Amniotic stem cell (primary cell): ENCODE measurements at regions not wholly inside any gene's neighbourhood (a gene's known extent, or its start where the extent isn't known, plus 50 kb on each side); places are given as distances from the start of the nearest gene placed in this dataset.
"Not testable (repeated sequence)": the region's sequence is repeated elsewhere in the genome, so short reads cannot be mapped to it uniquely, and the experiment has no call there.

Source experiments
- DNase-seq: peaks from one replicate; lab custom pipeline; 2025; lab: John Stamatoyannopoulos, UW

DNA sequence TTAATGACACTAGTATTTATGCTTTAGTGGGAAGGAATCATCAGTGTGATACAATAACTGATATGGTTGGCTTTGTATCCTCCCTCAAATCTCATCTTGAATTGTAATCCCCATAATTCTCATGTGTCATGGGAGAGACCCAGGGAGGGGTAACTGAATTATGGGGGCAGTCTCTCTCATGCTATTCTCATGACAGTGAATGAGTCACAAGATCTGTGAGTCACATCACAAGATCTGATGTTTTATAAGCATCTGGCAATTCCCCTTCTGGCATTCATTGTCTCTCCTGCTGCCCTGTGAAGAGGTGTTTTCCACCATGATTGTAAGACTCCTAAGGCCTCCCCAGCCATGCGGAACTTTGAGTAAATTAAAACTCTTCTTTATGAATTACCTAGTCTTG, 1760.3 kb downstream of the NCAM2 start:
- no peak for DNase-seq

DNA sequence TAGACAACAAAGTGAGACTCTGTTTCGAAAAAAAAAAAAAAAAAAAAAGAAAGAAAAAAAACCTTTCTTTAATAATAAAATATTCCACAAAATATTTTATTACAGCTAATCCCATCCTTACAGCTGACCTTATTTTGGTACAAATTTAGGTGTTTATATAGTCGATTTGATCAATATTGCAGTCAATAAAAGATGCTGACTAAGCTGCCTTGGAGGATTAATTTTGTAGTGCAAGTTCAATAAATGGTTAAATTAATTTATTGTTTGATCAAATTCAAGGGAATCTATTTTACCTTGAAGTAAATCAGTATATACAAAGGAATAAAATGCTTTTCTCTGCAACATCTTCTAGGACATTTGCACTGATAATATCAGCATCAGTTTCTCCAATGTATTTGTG, 1764.3 kb downstream of the NCAM2 start:
- no peak for DNase-seq

DNA sequence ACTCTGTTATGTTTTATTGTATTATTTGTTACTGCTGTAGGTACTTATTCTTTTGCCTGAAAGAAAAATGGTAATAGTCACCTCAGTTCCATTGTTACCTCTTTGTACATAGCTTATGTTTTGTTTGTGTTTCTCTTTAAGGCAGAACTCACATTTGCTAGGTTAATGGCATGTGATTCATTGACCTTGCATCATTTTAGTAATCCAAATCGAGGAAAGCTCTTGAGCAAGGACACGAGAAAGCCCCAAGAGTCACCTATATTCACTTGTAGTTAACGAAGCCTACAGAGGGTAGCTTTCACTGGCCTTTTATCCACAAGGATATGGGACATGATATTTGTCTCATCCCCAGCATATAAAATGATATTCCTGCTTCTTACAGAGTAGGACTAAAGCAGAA, 1765.2 kb downstream of the NCAM2 start:
- DNase-seq: no peak

DNA sequence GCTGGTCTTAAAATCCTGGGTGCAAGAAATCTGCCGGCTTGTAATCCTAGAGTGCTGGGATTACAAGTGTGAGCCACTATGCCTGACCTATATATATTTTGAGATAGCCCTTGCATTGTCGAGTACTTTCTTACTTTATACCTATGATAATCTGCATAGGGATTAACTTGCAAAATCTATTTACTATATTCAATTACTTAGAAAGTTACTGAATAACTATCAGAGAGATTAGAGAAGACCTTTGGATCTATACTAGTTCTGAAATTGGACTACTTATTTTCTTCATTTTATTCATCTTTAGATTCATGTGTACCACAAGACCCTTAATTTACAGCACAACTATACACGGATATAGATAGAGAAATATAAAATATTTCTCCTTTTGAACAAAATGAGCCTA, 1766.0 kb downstream of the NCAM2 start:
- DNase-seq: no peak

DNA sequence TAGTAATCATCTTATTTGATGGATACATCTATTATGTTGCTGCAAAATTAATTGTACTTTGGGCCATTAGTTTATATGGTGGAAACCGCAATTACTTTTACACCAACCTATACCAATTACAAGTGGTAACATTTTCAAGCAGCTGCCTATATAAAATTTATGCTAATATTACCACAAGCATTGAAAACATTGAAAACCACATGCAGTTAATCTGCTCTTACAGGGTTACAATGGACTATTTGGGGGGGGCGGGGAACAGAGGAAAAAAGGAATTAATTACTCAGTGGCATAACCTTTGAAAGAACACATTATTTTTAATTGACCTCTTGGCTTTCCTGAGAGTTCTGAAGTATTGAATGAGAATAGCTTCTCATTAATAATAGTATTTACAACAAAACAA, 1793.2 kb downstream of the NCAM2 start:
- DNase-seq: no peak

DNA sequence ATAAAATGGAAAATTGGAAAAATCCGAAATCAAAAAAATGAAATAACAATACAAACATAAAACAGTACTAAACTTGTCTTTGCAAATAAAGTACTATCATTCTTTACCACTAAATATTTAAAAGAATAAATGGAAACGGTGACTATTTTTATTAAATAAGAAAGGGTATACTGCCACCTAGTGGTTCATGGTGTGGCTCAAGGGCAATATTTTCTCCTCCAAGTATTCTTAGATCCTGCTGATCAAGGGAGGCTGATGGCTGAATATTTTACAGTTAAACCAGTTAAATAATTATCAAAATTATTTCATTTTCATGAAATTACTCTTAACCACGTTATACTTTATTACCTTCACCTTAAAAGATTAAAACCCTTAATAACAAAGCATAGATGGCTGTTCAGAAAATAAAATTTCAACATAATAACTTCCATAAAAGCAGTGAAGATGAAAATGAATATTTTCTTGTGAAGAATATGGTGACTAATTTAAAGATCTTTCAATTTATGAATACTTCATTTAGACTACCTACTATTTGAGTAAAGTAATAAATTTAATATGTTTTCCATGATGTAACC, 1793.9 kb downstream of the NCAM2 start:
- DNase-seq: peak; percentile 65

DNA sequence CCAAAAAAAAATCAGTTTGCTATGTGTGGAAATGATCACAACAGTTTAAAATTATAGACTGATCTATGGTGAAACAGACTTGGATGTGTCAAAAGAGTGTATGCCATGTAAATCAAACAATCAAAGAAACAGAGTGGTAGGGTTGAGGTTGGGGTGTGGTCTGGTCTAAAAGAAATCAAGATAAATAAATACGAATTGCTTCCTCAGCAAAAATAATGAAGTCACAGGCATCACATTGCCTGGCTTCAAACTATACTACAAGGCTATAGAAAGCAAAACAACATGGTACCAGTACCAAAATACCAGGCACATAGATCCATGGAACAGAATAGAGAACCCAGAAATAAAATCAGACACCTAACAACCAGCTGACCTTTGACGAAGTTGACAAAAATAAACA, 1796.9 kb downstream of the NCAM2 start:
- DNase-seq: no peak

DNA sequence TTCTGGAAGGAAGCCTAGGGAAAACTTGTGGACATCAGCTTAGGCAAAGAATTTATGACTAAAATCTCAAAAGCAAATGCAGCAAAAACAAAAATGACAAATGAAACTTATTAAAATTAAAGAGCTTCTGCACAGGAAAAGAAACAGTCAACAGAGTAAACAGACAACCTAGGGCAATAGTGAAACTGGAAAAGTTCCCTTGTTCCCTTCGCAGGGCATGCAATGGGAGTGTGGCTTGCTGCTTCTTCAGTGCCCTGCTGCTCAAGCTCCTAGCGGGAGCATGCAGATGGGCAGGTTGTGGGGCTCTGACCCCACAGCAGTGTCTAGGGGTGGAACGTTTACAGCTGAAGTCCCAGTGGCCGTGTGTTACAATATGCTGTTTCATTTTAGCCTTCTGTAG, 1797.4 kb downstream of the NCAM2 start:
- DNase-seq: no peak

DNA sequence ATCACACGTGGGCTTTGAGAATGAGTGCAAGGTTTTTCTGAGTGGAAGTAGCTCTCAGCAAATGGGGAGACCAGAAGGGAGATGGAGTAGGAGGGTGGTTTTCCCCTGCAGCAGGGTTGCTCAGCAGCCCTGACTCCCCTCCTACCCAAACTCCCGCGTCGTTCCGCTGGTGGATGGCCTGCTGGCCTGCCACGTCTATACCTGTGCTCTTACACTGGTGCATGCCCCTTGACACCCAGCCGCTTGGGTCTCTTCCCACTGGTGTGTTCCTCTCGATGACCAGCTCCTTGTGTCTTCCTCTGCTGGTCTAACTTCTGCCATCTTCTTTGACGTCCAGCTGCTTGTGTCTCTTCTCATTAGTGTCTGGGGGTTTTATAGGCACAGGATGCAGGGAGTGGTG, 1797.9 kb downstream of the NCAM2 start:
- DNase-seq: no peak

DNA sequence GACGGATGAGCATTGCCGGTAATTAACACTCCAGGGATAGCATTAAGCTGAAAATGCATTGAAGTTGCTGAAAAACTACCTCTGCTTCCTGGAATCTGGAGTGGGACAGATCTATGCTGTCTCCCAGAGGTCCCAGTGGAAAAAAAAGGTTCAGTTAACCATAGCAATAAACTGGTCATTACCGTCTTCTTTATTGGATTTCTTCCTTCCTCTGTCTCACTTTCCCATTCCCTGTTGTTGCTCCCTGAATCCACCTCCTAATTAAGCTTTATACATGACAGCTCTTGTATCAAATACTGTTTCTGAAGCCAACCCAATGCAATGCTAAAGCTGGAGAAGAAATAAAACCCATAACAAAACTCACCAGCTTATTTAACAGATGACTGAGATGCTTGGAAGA, 1805.9 kb downstream of the NCAM2 start:
- no peak for DNase-seq

DNA sequence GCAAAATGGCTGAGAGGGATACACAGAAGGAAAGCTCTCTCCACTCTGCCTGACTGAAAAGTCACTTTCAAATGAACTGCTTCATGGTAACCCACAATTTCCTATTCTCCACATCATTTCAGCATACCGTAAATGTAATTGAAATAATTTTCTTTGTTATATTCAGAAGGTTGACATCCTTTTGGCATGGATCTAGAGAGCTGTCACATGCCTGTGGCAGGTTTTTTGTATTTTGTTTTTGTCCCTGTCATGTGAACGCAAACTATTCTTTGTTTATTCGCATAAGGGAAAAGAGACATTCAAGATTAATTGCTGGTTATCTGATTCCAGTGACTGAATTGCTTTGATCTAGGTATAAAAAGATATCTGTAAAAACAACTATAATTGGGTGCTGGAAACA, 1808.1 kb downstream of the NCAM2 start:
- DNase-seq: no peak

DNA sequence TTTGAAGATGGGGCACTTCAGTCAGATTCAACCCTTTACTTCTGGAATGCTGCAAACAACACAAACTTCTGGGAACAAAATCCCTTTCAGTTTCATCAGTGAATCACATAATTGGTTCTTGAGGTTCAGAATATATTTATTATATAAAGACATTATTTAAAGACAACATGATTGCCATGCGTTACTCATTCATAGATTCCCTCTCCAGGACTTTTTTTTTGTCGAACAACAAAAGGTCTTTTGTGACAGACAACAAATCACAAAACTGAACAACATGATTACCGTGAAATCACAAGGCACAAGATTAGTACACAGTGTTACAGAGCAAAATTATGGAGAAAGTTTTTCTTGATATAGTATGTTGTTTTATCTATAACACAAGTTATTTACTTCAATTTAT, 1815.0 kb downstream of the NCAM2 start:
- DNase-seq: no peak

DNA sequence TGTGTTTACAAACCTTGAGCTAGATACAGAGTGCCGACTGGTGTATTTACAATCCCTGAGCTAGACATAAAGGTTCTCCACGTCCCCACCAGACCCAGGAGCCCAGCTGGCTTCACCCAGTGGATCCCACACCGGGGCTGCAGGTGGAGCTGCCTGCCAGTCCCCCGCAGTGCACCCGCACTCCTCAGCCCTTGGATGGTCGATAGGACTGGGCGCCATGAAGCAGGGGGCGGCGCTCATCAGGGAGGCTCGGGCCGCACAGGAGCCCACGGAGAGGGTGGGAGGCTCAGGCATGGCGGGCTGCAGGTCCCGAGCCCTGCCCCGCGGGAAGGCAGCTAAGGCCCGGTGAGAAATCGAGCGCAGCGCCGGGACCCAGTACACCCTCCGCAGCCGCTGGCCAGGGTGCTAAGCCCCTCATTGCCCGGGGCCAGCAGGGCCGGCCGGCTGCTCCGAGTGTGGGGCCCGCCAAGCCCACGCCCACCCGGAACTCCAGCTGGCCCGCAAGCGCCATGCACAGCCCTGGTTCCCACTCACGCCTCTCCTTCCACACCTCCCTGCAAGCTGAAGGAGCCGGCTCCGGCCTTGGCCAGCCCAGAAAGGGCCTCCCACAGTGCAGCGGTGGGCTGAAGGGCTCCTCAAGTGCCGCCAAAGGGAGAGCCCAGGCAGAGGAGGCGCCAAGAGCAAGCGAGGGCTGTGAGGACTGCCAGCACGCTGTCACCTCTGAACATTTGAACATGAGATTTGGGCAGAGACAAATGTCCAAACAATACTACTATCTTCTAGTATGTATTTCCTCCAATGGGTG, 1820.7 kb downstream of the NCAM2 start:
- DNase-seq: not testable (repeated sequence)

DNA sequence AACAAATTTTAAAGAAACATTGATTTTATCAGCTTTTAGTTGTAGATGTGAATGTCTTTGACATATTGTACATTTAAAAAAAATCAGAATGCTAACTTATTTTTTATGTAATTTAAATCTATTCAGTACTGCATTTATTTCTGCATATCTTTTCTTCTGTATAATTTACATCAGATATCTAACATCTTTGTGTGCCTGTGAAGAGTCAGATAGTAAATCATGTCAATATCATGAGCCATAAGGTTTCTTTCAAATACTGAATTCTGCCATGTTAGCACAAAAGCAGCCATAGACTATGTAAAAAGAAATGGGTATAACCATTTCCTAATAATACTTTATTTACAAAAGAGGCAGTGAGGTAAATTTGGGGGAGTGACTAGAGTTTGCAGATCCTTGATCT, 1829.2 kb downstream of the NCAM2 start:
- no peak for DNase-seq

DNA sequence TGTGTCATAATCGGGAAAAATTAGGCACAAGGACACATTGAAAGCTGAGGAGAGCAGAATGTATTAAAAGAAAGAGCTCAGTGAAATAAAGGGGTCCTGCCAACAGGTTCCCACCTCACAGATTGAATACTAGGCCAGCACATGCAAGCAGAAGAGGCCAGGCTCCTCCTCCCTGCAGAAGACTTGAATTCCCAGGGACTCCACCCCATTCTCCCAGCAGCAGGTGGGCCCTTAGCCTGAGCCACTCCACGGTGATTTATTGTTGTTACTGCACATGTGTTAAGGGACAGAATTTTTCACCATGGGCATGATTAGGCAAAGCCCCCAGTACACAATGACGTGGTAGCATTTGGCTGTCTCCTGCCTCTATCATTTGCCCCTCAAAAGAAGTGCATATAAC, 1844.7 kb downstream of the NCAM2 start:
- DNase-seq: no peak

DNA sequence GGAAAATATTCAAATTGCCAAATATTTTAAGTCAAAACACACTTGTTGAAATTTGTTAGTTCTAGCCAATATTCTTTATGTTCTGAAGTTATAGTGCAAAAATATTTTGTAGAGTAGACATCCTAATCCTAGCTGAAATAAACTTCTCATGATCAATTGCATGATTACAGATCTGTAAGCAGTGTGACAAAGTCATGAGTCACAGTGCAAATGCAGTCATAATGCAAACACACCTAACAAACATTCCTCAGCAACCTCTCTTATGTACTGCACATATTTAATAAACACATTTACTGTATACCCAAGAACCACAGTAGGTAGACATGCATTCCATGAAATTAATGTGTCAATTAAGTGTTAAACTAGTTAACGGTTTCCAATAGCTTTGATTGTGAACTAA, 1857.4 kb downstream of the NCAM2 start:
- no peak for DNase-seq

DNA sequence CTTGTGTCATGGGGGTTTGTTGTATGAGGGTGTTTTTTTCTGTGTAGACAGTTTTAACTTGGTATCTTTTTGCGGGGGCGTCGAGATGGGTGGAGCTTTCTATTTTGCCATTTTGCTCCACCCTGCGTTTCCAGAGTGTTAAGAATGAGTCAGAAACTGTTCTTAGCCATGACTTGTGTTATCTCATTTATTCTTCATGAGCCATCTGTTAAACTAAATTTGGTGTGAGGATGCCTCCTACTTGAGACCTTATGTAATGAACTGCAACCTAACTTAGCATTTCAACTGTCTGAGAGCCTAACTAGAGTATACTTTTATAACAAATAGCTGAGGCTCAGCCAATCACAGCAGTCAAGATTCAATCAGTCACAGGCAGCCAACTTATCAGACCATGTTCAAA, 1873.5 kb downstream of the NCAM2 start:
- no peak for DNase-seq

DNA sequence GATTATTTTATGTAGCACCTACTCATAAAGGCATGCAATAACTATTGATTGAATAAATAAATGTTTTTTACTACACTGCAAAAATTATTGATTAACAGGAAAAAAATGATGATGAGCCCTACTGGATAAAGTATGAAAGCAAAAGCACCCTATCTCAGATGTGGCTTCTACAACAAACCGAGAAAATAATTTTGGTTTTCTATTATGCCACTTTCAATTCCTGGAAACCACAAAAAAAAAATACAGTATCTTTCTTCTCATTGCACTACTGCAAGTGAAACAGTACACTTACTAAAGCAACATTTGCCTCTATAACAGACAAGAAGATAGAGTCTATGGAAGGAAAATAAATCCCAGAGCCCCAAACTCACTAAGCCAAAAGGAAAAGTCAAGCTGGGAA, 1882.4 kb downstream of the NCAM2 start:
- no peak for DNase-seq

DNA sequence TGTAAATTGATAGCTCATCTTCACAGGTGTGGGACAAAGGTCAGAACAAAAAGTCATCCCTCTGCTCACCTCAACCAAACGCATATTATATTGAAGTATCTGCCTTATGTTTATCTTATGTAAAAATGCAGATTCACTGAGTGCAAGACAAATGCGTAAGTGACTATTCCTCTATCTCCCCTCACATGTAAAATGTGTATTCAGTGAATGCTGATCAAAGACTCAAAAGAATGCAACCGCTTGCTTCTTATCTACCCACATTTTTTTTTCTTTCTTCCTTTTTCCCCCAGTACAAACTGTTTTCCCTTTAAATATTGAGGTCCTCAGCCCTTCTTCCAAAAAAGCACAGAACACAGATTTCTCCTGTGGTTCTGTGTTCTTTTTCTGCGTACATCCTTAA, 1882.9 kb downstream of the NCAM2 start:
- DNase-seq: no peak

DNA sequence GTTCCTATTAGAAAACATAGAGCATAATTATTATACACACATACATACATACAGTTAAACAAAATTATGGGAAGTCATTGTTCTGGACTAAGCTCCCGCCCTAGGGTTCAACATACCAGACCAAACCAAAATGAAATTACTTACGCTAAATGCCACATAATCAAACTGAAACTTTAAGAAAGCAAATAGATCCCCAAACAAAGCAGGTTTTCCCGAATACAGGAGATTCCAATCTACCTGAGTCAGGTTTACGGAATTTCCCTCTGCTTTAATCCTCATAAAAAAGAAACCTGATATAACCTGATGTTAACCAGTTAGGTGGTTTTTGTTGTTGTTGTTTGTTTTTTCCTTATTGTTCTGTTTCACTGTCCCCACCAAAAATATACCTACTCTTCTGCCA, 1886.9 kb downstream of the NCAM2 start:
- no peak for DNase-seq

DNA sequence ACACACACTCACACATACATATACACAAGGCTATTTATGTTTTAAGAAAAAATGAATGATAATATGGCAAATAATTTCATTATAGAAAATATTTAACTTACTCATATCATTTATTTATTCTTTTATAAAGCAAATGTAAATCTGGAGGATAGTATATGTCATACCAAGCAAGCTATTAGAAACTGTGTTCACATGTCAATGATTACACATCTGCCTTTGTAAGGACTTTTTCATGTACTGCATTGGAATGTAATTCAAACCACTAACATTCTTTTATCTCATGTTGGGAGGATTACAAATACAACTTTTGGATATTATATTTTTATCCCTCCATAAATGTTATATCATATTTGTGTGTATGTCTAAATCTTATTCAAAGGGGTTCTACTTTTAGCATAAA, 1887.4 kb downstream of the NCAM2 start:
- DNase-seq: no peak

DNA sequence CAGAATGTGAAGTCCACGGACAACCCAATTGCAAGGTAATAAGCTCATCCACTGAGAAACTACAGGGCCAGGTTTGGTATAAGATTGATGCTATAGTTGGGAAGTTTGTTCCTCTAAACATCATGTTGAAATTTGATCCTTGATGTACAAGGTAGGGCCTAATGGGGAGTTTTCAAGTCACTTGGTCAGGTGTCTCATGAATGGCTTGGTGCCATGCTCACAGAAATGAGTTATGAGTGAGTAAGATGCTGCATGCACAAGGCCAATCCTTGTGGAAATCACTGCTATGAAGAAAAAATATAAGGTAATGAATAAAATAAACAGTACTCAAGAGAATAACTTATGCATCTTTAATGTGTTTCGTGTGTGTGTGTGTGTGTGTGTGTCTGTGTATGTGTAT, 1891.2 kb downstream of the NCAM2 start:
- DNase-seq: no peak

DNA sequence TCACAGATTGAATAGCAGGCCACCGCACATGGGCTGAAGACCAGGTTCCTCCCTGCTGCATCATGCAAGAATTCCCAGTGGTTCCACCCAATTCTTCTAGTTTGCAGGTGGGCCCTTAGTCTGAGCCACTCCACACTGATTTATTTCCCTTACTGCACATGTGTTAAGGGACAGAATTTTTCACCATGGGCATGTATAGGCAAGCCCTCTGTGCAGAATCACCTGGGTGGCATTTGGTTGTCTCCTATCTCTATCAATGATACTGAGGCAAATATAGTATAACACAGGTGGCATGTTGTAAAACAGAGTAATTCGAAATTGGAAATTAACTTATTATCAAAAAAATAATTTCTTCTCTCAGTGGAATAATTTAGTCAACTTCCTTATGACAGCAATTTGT, 1892.4 kb downstream of the NCAM2 start:
- DNase-seq: no peak

DNA sequence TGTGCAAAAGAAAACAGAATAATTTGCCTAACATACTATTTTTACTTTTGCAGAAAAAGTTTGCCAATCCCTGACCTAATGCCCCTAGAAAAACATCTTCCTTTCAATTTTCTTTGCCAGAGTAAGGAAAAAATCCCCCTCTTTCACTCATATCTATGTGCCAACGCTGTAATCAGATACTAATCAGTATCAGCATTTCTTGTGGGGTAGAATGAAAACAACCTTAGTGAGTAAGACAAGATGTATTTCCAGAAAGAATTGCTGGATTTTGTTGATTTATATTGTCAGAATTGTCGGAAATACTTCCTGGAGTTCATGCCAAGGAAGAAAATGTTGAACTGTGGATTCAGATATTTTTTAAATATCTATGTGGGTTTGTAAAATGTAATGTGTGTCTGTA, 1893.8 kb downstream of the NCAM2 start:
- DNase-seq: no peak
